PFSK-1 (cell line): ENCODE measurements at regions not wholly inside any gene's neighbourhood (a gene's known extent, or its start where the extent isn't known, plus 50 kb on each side); places are given as distances from the start of the nearest gene placed in this dataset.

Experiments used
- POLR2AphosphoS5 ChIP-seq: IDR thresholded peaks from 2 replicates; pipeline ENCODE4 v1.6.1; 2012; ENCODE audit warnings: low read depth, mild to moderate bottlenecking, control low read depth, low read length, moderate library complexity
- REST ChIP-seq, 2 experiments: IDR thresholded peaks; 2 replicates each; pipeline versions ENCODE4 v1.6.1 to v1.8.0; 2011 to 2012; ENCODE audit warnings: low read depth in 2 of 2, low read length in 2 of 2, control low read depth in 1 of 2, inconsistent platforms in 1 of 2, mild to moderate bottlenecking in 1 of 2, moderate library complexity in 1 of 2; ENCODE audit not compliant: insufficient read depth in 1 of 2
- SIN3A ChIP-seq: IDR thresholded peaks from 2 replicates; pipeline ENCODE4 v1.6.1; 2012; ENCODE audit warnings: mild to moderate bottlenecking, low read length, moderate library complexity, borderline replicate concordance; ENCODE audit not compliant: insufficient read depth

- TF ChIP-seq POLR2AphosphoS5 (no peak), REST (IDR thresholded peaks at IDR 0.05; ENCODE audit: insufficient read depth in 1 of 2, low read depth in 2 of 2, low read length in 2 of 2) (no peak), SIN3A (no peak)
Measured at GRCh38 chr1:232353001-232353400, 276.9 kb downstream of the SIPA1L2 start.
